ENCODE measurements at regions not wholly inside any gene's neighbourhood (a gene's known extent, or its start where the extent isn't known, plus 50 kb on each side); places are given as distances from the start of the nearest gene placed in this dataset.

DNA sequence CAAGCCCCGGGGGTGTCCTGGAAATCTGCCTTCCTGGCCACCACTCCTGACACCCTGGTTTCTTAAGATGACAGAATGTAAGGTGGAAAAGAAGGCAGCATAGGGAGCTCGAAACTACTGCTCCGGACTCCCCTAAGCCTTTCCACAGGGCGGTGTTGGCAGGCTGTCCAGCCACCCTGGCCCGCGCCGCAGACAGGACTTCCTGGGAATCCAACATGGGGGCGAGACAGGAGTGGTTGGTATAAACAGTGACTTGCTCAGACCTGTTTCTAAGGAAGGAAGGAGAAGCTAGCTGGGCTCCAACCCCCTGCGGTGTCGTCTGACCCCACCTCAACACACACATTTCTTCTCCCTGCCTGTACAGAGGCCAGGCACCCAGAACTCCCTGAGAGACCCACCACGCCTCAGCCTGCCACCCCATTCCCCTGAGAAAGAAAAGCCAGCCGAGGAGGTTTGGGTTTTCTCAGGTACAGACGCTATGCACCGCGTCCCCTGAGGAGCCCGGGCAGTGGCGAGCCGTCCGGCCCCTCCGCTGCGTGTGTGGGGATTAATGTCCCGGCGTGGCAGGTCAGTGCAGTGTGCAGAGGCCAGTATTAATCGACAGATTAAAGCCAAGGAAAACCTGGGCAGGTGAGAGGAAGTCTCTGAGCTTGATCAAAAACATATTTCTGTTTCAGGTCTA, 349.6 kb upstream of the MKI67 start:
- H3K4me3 ChIP-seq (replicated peaks; ENCODE audit: low read depth, low read length): no peak overlapping the region
- TF ChIP-seq, protein P1, sequence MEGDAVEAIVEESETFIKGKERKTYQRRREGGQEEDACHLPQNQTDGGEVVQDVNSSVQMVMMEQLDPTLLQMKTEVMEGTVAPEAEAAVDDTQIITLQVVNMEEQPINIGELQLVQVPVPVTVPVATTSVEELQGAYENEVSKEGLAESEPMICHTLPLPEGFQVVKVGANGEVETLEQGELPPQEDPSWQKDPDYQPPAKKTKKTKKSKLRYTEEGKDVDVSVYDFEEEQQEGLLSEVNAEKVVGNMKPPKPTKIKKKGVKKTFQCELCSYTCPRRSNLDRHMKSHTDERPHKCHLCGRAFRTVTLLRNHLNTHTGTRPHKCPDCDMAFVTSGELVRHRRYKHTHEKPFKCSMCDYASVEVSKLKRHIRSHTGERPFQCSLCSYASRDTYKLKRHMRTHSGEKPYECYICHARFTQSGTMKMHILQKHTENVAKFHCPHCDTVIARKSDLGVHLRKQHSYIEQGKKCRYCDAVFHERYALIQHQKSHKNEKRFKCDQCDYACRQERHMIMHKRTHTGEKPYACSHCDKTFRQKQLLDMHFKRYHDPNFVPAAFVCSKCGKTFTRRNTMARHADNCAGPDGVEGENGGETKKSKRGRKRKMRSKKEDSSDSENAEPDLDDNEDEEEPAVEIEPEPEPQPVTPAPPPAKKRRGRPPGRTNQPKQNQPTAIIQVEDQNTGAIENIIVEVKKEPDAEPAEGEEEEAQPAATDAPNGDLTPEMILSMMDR (IDR thresholded peaks at IDR 0.05; ENCODE audit: low read depth, low read length, missing control alignments): no peak
- no peak for DNase-seq (ENCODE audit: extremely low read depth, low read depth)

DNA sequence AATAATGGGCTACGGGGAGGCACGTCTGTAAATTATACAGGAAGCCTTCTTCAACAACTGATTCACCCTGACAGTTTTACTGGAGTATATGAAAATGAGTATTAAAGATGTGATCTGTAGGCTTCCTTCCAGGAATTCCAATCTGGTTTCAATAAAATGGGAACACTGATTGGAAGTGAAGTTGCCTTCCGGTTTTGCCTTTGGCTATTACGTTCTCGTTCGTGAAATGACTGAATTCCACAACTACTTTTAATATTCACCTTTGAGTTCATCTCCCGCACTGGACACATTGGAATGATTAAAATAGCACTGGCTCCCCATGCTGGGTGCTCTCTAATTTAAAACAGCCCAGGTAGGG, 350.1 kb upstream of the MKI67 start:
- TF ChIP-seq, protein P1 (IDR thresholded peaks at IDR 0.05; ENCODE audit: low read depth, low read length, missing control alignments): no peak
- H3K4me3 ChIP-seq (replicated peaks; ENCODE audit: low read depth, low read length): no peak overlapping the region
- no peak for DNase-seq (ENCODE audit: extremely low read depth, low read depth)

DNA sequence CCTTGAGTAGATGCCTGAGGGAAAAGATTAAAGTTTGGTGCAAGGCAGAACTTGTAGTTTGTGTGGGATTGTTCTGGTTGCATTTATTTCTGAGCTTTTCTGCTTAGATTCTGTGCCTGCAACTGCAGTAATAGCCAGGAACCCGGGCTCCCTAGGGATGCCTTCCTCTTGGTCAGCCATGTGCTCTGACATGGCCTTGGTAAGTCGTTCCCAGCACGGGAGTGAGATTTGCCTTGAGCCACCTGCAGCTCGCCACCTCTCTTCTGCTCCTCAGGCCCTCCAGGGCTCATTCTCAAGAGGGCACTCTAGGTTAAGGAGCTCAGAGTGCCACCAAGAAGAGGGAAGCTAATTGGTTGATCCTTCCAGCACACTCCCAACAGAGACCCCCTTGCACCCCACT, 350.6 kb upstream of the MKI67 start:
- no peak overlapping the region for H3K4me3 ChIP-seq (replicated peaks; ENCODE audit: low read depth, low read length)
- TF ChIP-seq, protein P1 (IDR thresholded peaks at IDR 0.05; ENCODE audit: low read depth, low read length, missing control alignments): no peak
- no peak for DNase-seq (ENCODE audit: extremely low read depth, low read depth)

- DNase-seq (ENCODE audit: extremely low read depth, low read depth): no peak
- TF ChIP-seq, protein P1 (IDR thresholded peaks at IDR 0.05; ENCODE audit: low read depth, low read length, missing control alignments): no peak
- no peak overlapping the region for H3K4me3 ChIP-seq (replicated peaks; ENCODE audit: low read depth, low read length)
These were observed 354.4 kb upstream of the MKI67 start for GRCh38 chr10:128480601-128481000.

DNA sequence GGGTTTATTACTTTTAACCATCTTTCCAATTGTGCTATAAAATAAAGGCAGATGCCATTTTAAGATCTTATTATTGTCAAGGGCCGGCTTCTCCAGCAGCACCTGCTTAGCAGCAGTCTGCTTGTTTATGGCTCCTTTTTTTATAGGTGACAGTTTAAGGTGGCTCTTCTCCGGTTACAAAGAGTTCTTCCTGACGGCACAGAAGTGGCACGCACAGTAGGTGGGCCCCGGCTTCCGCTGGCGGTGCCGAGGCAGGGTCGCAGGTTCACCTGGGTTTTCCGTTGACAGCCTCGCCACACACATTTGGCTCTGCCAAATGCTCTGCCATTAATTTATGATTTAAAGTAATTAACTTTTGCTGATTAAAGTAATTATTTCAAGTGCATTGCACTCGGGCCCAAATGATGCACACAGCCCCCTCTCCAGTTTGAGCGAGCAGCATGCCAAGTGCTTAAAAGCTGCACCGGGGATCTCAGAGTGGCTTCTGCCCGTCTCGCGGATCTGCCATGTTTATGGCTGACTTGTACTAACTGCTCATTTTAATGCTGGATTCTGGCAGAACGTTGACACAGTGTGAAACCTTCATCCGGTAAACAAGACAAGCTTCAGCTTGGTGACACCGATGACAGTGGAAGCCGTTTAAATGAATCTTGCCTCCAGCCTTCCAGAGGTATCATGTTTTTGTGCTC, 355.1 kb upstream of the MKI67 start:
- no peak for DNase-seq (ENCODE audit: extremely low read depth, low read depth)
- TF ChIP-seq, protein P1 (IDR thresholded peaks at IDR 0.05; ENCODE audit: low read depth, low read length, missing control alignments): no peak
- no peak overlapping the region for H3K4me3 ChIP-seq (replicated peaks; ENCODE audit: low read depth, low read length)

DNA sequence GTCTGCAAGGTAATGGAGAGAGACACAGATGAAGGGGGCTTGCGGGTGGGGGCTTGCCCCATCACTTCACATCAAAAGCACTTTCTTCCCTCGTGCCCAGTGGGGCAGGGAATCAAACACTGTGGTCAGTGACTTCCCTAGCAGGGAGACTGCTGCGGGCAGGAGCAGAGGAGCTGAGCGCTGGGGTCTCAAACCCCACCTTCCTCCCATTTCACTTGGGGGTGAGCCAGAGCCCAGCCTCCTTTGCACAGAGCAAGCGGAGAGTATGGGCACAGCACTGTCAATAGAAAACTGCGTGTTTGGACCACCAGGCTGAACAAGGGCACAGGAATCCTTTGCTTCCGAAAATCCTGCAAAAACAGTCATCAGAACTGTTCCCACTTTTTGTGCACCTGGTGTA, 355.8 kb upstream of the MKI67 start:
- no peak overlapping the region for H3K4me3 ChIP-seq (replicated peaks; ENCODE audit: low read depth, low read length)
- TF ChIP-seq, protein P1 (IDR thresholded peaks at IDR 0.05; ENCODE audit: low read depth, low read length, missing control alignments): no peak

More for the DNA sequence above, 355.8 kb upstream of the MKI67 start:
- no peak for DNase-seq (ENCODE audit: extremely low read depth, low read depth)

All from HFF-Myc (cell line).